Transverse colon (tissue), 4 donors: ENCODE measurements at regions not wholly inside any gene's neighbourhood (a gene's known extent, or its start where the extent isn't known, plus 50 kb on each side); places are given as distances from the start of the nearest gene placed in this dataset.

Experiments
- CTCF ChIP-seq, 5 experiments: fragments of 200-600 bp in 3 of 5; fragments of 450-650 bp in 2 of 5; sonication (generic) in 3 of 5; IDR thresholded peaks; 1 replicate in 2 of 5; 2 replicates in 3 of 5; pipeline ENCODE4 v1.5.1; 2016 to 2017; ENCODE audit warnings: antibody characterized with exemption in 5 of 5, inconsistent platforms in 3 of 5, mild to moderate bottlenecking in 2 of 5, moderate library complexity in 1 of 5
- POLR2A ChIP-seq: fragments of 450-650 bp; IDR thresholded peaks from one replicate; pipeline ENCODE4 v1.6.1; 2016; ENCODE audit warnings: antibody characterized with exemption, mild to moderate bottlenecking, moderate library complexity
- POLR2AphosphoS5 ChIP-seq, 3 donors: sonication (generic); formaldehyde crosslinking; IDR thresholded peaks; one replicate each; pipeline ENCODE4 v1.6.1; 2016; ENCODE audit warnings: antibody characterized with exemption in 3 of 3

GRCh38 chr13:80572923-80573316 lies 232.0 kb upstream of the SPRY2 start:
- TF ChIP-seq CTCF (IDR thresholded peaks at IDR 0.05) = no peak
- TF ChIP-seq POLR2AphosphoS5 (IDR thresholded peaks at IDR 0.05) = no peak
- no peak for TF ChIP-seq POLR2A
